ENCODE measurements at regions not wholly inside any gene's neighbourhood (a gene's known extent, or its start where the extent isn't known, plus 50 kb on each side); places are given as distances from the start of the nearest gene placed in this dataset.
A peak's percentile ranks its signal among the peaks of the same experiment; 100 is the strongest.

DNA sequence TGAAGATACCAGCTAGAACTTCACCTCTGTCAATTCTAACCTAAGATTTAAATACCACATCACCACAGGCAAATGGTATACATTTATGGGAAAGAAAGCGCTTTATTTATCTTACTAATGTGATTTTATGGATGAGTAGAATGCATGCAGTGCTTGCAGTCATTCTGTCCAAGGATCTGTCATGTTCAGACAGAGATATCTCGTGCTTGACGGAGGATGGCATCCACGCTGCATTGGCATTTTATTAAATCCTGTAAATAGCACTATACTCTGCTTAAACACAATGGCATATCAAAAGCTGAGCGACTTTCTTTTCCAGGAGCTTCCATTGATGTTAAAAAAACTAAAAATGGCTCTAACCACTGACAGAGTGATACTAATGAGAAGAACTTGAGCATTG is 133.7 kb upstream of the CAV2 start:
- ChIA-PET POLR2A (interaction anchor here (1.0 kb wide), 1 partner anchor 94 kb away, joined by 3 read pairs; no protein-coding TSS in a partner anchor), CTCF (no interaction called here)
- Histone ChIP-seq H3K27ac (ENCODE audit: low read length) (peak overlapping the region; percentile 15; the same call in 1 of the 2 replicates), H3K27me3 (ENCODE audit: control insufficient read depth, insufficient read depth, low read length) (no peaks in the 10 kb centered on the region), H3K4me1 (ENCODE audit: control insufficient read depth, insufficient read depth, low read length) (peaks cover 2% of the 10 kb centered on the region; the same call in 1 of the 2 replicates), H3K9me3 (ENCODE audit: control insufficient read depth, insufficient read depth, low read depth, low read length) (peaks cover 19% of the 10 kb centered on the region; the same call in 1 of the 2 replicates), H3K4me3 (ENCODE audit: low read depth in 2 of 2, low read length in 2 of 2) (no peak overlapping the region), H3K36me3 (ENCODE audit: control insufficient read depth, insufficient read depth, low read length) (no peaks in the 10 kb centered on the region)
- no TSS peak for BruUV-seq (replicated peaks)
- DNase-seq (ENCODE audit: low read depth, low spot score) (no peak), ATAC-seq (no peak)
- TF ChIP-seq POLR2AphosphoS5 (IDR thresholded peaks at IDR 0.05; ENCODE audit: low read depth, low read length) (no peak), TCF7L2 (IDR thresholded peaks at IDR 0.05; ENCODE audit: low read depth, low read length) (no peak), SIN3A (IDR thresholded peaks at IDR 0.05; ENCODE audit: borderline replicate concordance, insufficient read depth, low read depth, low read length) (no peak)
- TF ChIP-seq, protein P1, sequence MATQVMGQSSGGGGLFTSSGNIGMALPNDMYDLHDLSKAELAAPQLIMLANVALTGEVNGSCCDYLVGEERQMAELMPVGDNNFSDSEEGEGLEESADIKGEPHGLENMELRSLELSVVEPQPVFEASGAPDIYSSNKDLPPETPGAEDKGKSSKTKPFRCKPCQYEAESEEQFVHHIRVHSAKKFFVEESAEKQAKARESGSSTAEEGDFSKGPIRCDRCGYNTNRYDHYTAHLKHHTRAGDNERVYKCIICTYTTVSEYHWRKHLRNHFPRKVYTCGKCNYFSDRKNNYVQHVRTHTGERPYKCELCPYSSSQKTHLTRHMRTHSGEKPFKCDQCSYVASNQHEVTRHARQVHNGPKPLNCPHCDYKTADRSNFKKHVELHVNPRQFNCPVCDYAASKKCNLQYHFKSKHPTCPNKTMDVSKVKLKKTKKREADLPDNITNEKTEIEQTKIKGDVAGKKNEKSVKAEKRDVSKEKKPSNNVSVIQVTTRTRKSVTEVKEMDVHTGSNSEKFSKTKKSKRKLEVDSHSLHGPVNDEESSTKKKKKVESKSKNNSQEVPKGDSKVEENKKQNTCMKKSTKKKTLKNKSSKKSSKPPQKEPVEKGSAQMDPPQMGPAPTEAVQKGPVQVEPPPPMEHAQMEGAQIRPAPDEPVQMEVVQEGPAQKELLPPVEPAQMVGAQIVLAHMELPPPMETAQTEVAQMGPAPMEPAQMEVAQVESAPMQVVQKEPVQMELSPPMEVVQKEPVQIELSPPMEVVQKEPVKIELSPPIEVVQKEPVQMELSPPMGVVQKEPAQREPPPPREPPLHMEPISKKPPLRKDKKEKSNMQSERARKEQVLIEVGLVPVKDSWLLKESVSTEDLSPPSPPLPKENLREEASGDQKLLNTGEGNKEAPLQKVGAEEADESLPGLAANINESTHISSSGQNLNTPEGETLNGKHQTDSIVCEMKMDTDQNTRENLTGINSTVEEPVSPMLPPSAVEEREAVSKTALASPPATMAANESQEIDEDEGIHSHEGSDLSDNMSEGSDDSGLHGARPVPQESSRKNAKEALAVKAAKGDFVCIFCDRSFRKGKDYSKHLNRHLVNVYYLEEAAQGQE (IDR thresholded peaks at IDR 0.05; ENCODE audit: insufficient read depth in 1 of 2, low read depth in 2 of 2, low read length in 1 of 2): no peak
- TF ChIP-seq, protein P2, sequence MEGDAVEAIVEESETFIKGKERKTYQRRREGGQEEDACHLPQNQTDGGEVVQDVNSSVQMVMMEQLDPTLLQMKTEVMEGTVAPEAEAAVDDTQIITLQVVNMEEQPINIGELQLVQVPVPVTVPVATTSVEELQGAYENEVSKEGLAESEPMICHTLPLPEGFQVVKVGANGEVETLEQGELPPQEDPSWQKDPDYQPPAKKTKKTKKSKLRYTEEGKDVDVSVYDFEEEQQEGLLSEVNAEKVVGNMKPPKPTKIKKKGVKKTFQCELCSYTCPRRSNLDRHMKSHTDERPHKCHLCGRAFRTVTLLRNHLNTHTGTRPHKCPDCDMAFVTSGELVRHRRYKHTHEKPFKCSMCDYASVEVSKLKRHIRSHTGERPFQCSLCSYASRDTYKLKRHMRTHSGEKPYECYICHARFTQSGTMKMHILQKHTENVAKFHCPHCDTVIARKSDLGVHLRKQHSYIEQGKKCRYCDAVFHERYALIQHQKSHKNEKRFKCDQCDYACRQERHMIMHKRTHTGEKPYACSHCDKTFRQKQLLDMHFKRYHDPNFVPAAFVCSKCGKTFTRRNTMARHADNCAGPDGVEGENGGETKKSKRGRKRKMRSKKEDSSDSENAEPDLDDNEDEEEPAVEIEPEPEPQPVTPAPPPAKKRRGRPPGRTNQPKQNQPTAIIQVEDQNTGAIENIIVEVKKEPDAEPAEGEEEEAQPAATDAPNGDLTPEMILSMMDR (IDR thresholded peaks at IDR 0.05): no peak
- intact Hi-C loops (cut with micrococcal nuclease; ENCODE audit: unreplicated experiment): no loop called here
- in situ Hi-C loops (cut with HindIII; ENCODE audit: low pct_unique_long_range_greater_than_20kb, low sequenced_read_pairs): no loop called here

DNA sequence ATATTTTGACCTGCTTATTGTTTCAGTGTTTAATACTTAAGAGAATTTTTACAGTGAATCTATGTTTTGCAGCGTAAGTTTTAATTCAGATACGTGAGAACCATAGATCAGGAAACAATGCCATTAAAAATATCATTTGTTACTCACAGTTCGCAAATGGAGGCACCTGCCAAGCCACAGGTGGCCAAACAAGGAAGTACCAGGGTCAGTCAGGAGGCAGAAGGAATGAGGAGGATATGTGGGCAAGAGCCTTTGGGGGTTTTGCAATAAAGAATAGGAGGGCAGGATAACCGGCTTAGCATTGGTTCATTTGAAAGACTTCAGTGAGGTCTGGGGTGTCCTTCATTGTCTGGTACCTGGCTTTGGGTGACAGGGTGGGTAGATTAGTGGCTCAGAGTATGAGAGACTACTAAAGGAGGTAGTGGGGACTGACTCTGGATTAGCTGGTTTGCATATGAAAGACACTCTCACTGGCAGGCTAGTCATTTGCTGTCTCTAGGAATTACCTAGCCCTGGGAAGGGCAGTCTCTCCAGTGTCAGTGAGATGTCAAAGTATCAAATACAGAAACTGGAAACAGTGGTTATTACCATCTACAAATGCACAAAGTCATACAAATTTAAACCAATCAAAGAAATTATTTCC is 132.2 kb upstream of the CAV2 start:
- DNase-seq (ENCODE audit: low read depth, low spot score) (no peak), ATAC-seq (peak; percentile 60; the same call in 1 of the 2 replicates)
- in situ Hi-C loops (cut with HindIII; ENCODE audit: low pct_unique_long_range_greater_than_20kb, low sequenced_read_pairs): no loop called here
- no peaks in the 10 kb centered on the region for H3K27me3 ChIP-seq (ENCODE audit: control insufficient read depth, insufficient read depth, low read length)
- ChIA-PET CTCF (no interaction called here), POLR2A (no interaction called here)
- no peak overlapping the region for H3K4me3 ChIP-seq (ENCODE audit: low read depth in 2 of 2, low read length in 2 of 2)
- peaks cover 15% of the 10 kb centered on the region; the same call in 1 of the 2 replicates for H3K9me3 ChIP-seq (ENCODE audit: control insufficient read depth, insufficient read depth, low read depth, low read length)
- BruUV-seq (replicated peaks): no TSS peak
- H3K36me3 ChIP-seq (ENCODE audit: control insufficient read depth, insufficient read depth, low read length): no peaks in the 10 kb centered on the region
- TF ChIP-seq TCF7L2 (IDR thresholded peaks at IDR 0.05; ENCODE audit: low read depth, low read length): no peak
- TF ChIP-seq SIN3A (IDR thresholded peaks at IDR 0.05; ENCODE audit: borderline replicate concordance, insufficient read depth, low read depth, low read length): no peak
- TF ChIP-seq, protein P1 (IDR thresholded peaks at IDR 0.05; ENCODE audit: insufficient read depth in 1 of 2, low read depth in 2 of 2, low read length in 1 of 2): no peak
- TF ChIP-seq POLR2AphosphoS5 (IDR thresholded peaks at IDR 0.05; ENCODE audit: low read depth, low read length): no peak
- TF ChIP-seq, protein P2 (IDR thresholded peaks at IDR 0.05): no peak
- H3K4me1 ChIP-seq (ENCODE audit: control insufficient read depth, insufficient read depth, low read length): peaks cover 2% of the 10 kb centered on the region; the same call in 1 of the 2 replicates
- intact Hi-C loops (cut with micrococcal nuclease; ENCODE audit: unreplicated experiment): no loop called here
- H3K27ac ChIP-seq (ENCODE audit: low read length): peak overlapping the region; percentile 58
